H9 (cell line): ENCODE measurements at regions not wholly inside any gene's neighbourhood (a gene's known extent, or its start where the extent isn't known, plus 50 kb on each side); places are given as distances from the start of the nearest gene placed in this dataset.

Source experiments
- DNase-seq: peaks from one replicate; pipeline ENCODE4 v3.0.0-alpha.2; 2017
- H2AFZ ChIP-seq: one replicate; pipeline ENCODE4 v1.6.1; 2013; ENCODE audit warnings: mild to moderate bottlenecking, low read length, control low read depth, moderate library complexity
- H2AK5ac ChIP-seq: 2 replicates; pipeline ENCODE4 v1.6.1; 2013; ENCODE audit warnings: low read length, control low read depth, mixed read lengths; ENCODE audit not compliant: insufficient read length
- H2BK120ac ChIP-seq: one replicate; pipeline ENCODE4 v1.6.1; 2013; ENCODE audit warnings: low read depth, mild to moderate bottlenecking, low read length, control low read depth, inconsistent platforms; ENCODE audit not compliant: poor library complexity, severe bottlenecking
- H2BK12ac ChIP-seq: 2 replicates; pipeline ENCODE4 v1.6.1; 2013; ENCODE audit warnings: low read length, control low read depth, mixed read lengths, low read depth; ENCODE audit not compliant: insufficient read length
- H2BK15ac ChIP-seq: 2 replicates; pipeline ENCODE4 v1.6.1; 2013; ENCODE audit warnings: low read depth, low read length, control low read depth
- H2BK20ac ChIP-seq: one replicate; pipeline ENCODE4 v1.6.1; 2013; ENCODE audit warnings: low read depth, mild to moderate bottlenecking, low read length, control low read depth, inconsistent platforms; ENCODE audit not compliant: poor library complexity, severe bottlenecking
- H2BK5ac ChIP-seq: 2 replicates; pipeline ENCODE4 v1.6.1; 2013; ENCODE audit warnings: low read length, control low read depth, mixed read lengths; ENCODE audit not compliant: insufficient read length
- H3K14ac ChIP-seq: 2 replicates; pipeline ENCODE4 v1.6.1; 2013; ENCODE audit warnings: low read length, control low read depth; ENCODE audit not compliant: insufficient read depth
- H3K18ac ChIP-seq: 2 replicates; pipeline ENCODE4 v1.6.1; 2013; ENCODE audit warnings: low read depth, mild to moderate bottlenecking, mixed read lengths, low read length, control low read depth; ENCODE audit not compliant: insufficient read length
- H3K23ac ChIP-seq: 2 replicates; pipeline ENCODE4 v1.6.1; 2013; ENCODE audit warnings: low read length, control low read depth, mixed read lengths, low read depth; ENCODE audit not compliant: insufficient read length
- H3K23me2 ChIP-seq: 2 replicates; pipeline ENCODE4 v1.6.1; 2013; ENCODE audit warnings: low read depth, mild to moderate bottlenecking, mixed read lengths, low read length, control low read depth; ENCODE audit not compliant: insufficient read length, poor library complexity, severe bottlenecking
- H3K27ac ChIP-seq: 2 replicates; pipeline ENCODE4 v1.5.1; 2013; ENCODE audit warnings: low read length, control low read depth, mixed read lengths, low read depth; ENCODE audit not compliant: insufficient read length
- H3K27me3 ChIP-seq: 2 replicates; pipeline ENCODE4 v1.6.1; 2013; ENCODE audit warnings: low read length, control low read depth, inconsistent platforms; ENCODE audit not compliant: insufficient read depth
- H3K4ac ChIP-seq: 2 replicates; pipeline ENCODE4 v1.6.1; 2013; ENCODE audit warnings: low read depth, mild to moderate bottlenecking, control low read depth, inconsistent platforms, low read length, moderate library complexity
- H3K4me1 ChIP-seq: 2 replicates; pipeline ENCODE4 v1.6.1; 2013; ENCODE audit warnings: low read length, control low read depth, inconsistent platforms; ENCODE audit not compliant: insufficient read depth
- H3K4me2 ChIP-seq: 2 replicates; pipeline ENCODE4 v1.6.1; 2013; ENCODE audit warnings: low read length, control low read depth, mixed read lengths; ENCODE audit not compliant: insufficient read length, insufficient read depth
- H3K56ac ChIP-seq: 2 replicates; pipeline ENCODE4 v1.6.1; 2013; ENCODE audit warnings: low read depth, mild to moderate bottlenecking, mixed read lengths, low read length, control low read depth; ENCODE audit not compliant: insufficient read length
- H3K79me1 ChIP-seq: 2 replicates; pipeline ENCODE4 v1.6.1; 2013; ENCODE audit warnings: low read depth, mild to moderate bottlenecking, moderate library complexity, low read length, control low read depth, inconsistent platforms; ENCODE audit not compliant: insufficient read depth, poor library complexity, severe bottlenecking
- H3K79me2 ChIP-seq: 2 replicates; pipeline ENCODE4 v1.6.1; 2013; ENCODE audit warnings: low read length, control low read depth, inconsistent platforms; ENCODE audit not compliant: insufficient read depth
- H3K9ac ChIP-seq: 2 replicates; pipeline ENCODE4 v1.6.1; 2013; ENCODE audit warnings: low read length, control low read depth, mixed read lengths; ENCODE audit not compliant: insufficient read length; ENCODE audit errors: extremely low read depth
- H3K9me3 ChIP-seq: one replicate; pipeline ENCODE4 v1.6.1; 2013; ENCODE audit warnings: low read depth, low read length, inconsistent platforms; ENCODE audit not compliant: control insufficient read depth
- H3T11ph ChIP-seq: one replicate; pipeline ENCODE4 v1.6.1; 2013; ENCODE audit warnings: mild to moderate bottlenecking, low read length, control low read depth, inconsistent platforms
- H4K20me1 ChIP-seq: one replicate; pipeline ENCODE4 v1.6.1; 2013; ENCODE audit not compliant: control insufficient read depth, insufficient read length, insufficient read depth
- H4K5ac ChIP-seq: 2 replicates; pipeline ENCODE4 v1.6.1; 2013; ENCODE audit warnings: low read depth, mild to moderate bottlenecking, mixed read lengths, low read length, control low read depth; ENCODE audit not compliant: insufficient read length
- H4K8ac ChIP-seq: replicated peaks from 2 replicates; pipeline ENCODE4 v1.6.1; 2013; ENCODE audit warnings: low read length, control low read depth, mixed read lengths, low read depth; ENCODE audit not compliant: insufficient read length
- H4K91ac ChIP-seq: 2 replicates; pipeline ENCODE4 v1.6.1; 2013; ENCODE audit warnings: low read depth, mild to moderate bottlenecking, moderate library complexity, mixed read lengths, low read length, control low read depth; ENCODE audit not compliant: insufficient read length
- H3K27ac Mint-ChIP-seq, 3 experiments: 2 replicates in 2 of 3; 3 replicates in 1 of 3; pipeline ENCODE4 v1.8.0; 2020 to 2021; ENCODE audit warnings: mixed read lengths in 3 of 3, mild to moderate bottlenecking in 1 of 3, moderate library complexity in 1 of 3
- H3K27me3 Mint-ChIP-seq: 2 replicates; pipeline ENCODE4 v1.8.0; 2021; ENCODE audit warnings: low read depth, mild to moderate bottlenecking, moderate library complexity, mixed read lengths
- H3K36me3 Mint-ChIP-seq, 3 experiments: 2 replicates in 2 of 3; 3 replicates in 1 of 3; pipeline ENCODE4 v1.8.0; 2020 to 2021; ENCODE audit warnings: low read depth in 3 of 3, mixed read lengths in 3 of 3; ENCODE audit not compliant: insufficient read depth in 1 of 3
- H3K4me1 Mint-ChIP-seq, 2 experiments: 2 replicates each; pipeline ENCODE4 v1.8.0; 2020; ENCODE audit warnings: mixed read lengths in 2 of 2
- H3K4me3 Mint-ChIP-seq, 2 experiments: 2 replicates in 1 of 2; 3 replicates in 1 of 2; pipeline ENCODE4 v1.8.0; 2020 to 2021; ENCODE audit warnings: mild to moderate bottlenecking in 2 of 2, mixed read lengths in 2 of 2, moderate library complexity in 1 of 2
- H3K9me3 Mint-ChIP-seq, 2 experiments: 2 replicates in 1 of 2; 3 replicates in 1 of 2; pipeline ENCODE4 v1.8.0; 2020; ENCODE audit warnings: mild to moderate bottlenecking in 2 of 2, mixed read lengths in 2 of 2, moderate library complexity in 1 of 2
- WGBS: extraction: QIAGEN DNeasy Blood & Tissue Kit; methylation state at CpG from one replicate; pipeline ENCODE4 v1.1.7; 2013; ENCODE audit warnings: missing lambda C conversion rate, low lambda C conversion rate, mixed read lengths; ENCODE audit not compliant: insufficient read length; ENCODE audit errors: extremely low coverage; 5-methylcytosine and 5-hydroxymethylcytosine counted together
- TF ChIP-seq, protein P1 (sequence below): fragments of 200-600 bp; sonication (generic); conservative IDR thresholded peaks from 3 replicates; pipeline ENCODE4 v1.8.0; 2021; ENCODE audit warnings: antibody characterized with exemption, mild to moderate bottlenecking

DNA sequence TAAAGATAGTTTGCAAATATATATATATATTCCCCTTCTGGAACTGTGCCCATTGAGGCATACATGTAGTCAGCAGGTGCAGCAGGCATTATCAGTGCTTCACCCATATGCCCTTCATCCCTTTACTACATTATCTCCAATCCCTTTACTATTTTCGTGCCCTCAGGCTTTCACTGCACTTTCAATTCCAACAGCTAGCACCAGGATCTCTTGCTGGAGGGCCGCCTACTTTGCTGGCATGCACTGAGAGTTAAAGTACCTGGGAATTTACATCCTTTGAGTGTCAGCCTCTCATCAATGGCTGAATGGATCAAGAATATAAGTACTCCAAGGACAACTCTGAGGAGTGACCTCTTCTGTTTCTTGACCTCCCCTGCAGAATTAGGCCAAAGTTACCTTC is 222.1 kb upstream of the CFAP20DC start:
- Mint-ChIP-seq H3K9me3 (no peaks in the 10 kb centered on the region), H3K27me3 (no peaks in the 10 kb centered on the region; the same call in 1 of the 2 replicates), H3K27ac (no peak overlapping the region), H3K4me3 (no peak overlapping the region), H3K4me1 (no peaks in the 10 kb centered on the region), H3K36me3 (no peaks in the 10 kb centered on the region)
- Histone ChIP-seq H2AFZ (no peak overlapping the region), H3K79me2 (no peaks in the 10 kb centered on the region), H2BK20ac (no peak overlapping the region), H4K20me1 (no peaks in the 10 kb centered on the region), H3K27ac (no peak overlapping the region), H2BK15ac (no peak overlapping the region), H3K9ac (no peak overlapping the region), H3K56ac (no peak overlapping the region), H4K8ac (no peak overlapping the region), H3K9me3 (no peaks in the 10 kb centered on the region), H4K5ac (no peak overlapping the region), H3K4ac (no peak overlapping the region), H3K27me3 (no peaks in the 10 kb centered on the region), H3K23ac (no peak overlapping the region), H2BK5ac (no peak overlapping the region), H3T11ph (no peak overlapping the region), H3K4me1 (no peaks in the 10 kb centered on the region), H2AK5ac (no peak overlapping the region), H3K79me1 (no peaks in the 10 kb centered on the region), H3K4me2 (no peak overlapping the region), H2BK12ac (no peak overlapping the region), H3K14ac (no peak overlapping the region), H3K23me2 (no peaks in the 10 kb centered on the region), H4K91ac (no peak overlapping the region), H2BK120ac (no peak overlapping the region), H3K18ac (no peak overlapping the region)
- no CpG with 5 or more reads among the region's 2 CpGs for WGBS
- TF ChIP-seq, protein P1, sequence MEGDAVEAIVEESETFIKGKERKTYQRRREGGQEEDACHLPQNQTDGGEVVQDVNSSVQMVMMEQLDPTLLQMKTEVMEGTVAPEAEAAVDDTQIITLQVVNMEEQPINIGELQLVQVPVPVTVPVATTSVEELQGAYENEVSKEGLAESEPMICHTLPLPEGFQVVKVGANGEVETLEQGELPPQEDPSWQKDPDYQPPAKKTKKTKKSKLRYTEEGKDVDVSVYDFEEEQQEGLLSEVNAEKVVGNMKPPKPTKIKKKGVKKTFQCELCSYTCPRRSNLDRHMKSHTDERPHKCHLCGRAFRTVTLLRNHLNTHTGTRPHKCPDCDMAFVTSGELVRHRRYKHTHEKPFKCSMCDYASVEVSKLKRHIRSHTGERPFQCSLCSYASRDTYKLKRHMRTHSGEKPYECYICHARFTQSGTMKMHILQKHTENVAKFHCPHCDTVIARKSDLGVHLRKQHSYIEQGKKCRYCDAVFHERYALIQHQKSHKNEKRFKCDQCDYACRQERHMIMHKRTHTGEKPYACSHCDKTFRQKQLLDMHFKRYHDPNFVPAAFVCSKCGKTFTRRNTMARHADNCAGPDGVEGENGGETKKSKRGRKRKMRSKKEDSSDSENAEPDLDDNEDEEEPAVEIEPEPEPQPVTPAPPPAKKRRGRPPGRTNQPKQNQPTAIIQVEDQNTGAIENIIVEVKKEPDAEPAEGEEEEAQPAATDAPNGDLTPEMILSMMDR: no peak
- no peak for DNase-seq
